ENCODE measurements at regions not wholly inside any gene's neighbourhood (a gene's known extent, or its start where the extent isn't known, plus 50 kb on each side); places are given as distances from the start of the nearest gene placed in this dataset.
"Not testable (repeated sequence)": the region's sequence is repeated elsewhere in the genome, so short reads cannot be mapped to it uniquely, and the experiment has no call there.

DNA sequence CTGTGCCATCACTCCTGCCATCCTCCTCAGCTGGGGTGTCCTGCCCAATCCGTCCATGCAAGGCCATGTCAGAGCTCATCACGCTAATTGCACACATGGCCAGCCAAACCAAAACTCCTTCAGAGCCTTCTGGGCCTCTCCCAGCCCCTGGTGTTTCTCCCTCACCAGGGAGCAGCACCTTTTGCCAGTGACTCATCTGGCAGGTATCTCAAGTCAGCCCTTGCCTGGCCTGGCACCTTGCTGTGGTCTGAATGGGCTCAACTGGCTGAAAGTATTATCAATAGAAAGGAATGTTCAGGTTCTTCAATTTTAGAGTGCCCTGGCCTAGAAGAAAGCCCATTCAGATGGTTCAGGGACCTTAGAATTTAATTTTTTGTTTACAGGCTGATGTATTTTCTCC is 235.0 kb downstream of the POTEH start:
- not testable (repeated sequence) for H3K36me3 Mint-ChIP-seq (ENCODE audit: low read depth); H3K27ac Mint-ChIP-seq; H3K9me3 ChIP-seq (ENCODE audit: control insufficient read depth, low read length); H3K27ac ChIP-seq (ENCODE audit: low read depth, low read length); DNase-seq; H3K27me3 ChIP-seq (ENCODE audit: control insufficient read depth, insufficient read depth, low read length, poor library complexity, severe bottlenecking); H3K27me3 Mint-ChIP-seq (ENCODE audit: insufficient read depth); H3K4me3 Mint-ChIP-seq; H3K4me1 Mint-ChIP-seq; H3K4me3 ChIP-seq (ENCODE audit: low read length); H3K9ac ChIP-seq (ENCODE audit: extremely low read depth, low read length, poor library complexity, severe bottlenecking); H3K4me1 ChIP-seq (ENCODE audit: control insufficient read depth, insufficient read depth, low read length); H3K36me3 ChIP-seq (ENCODE audit: control insufficient read depth, insufficient read depth, low read length)
- peaks cover 20% of the 10 kb centered on the region for H3K9me3 Mint-ChIP-seq
- WGBS, 2 experiments (ENCODE audit: insufficient coverage in 1 of 2, insufficient read length in 1 of 2): no CpG with 5 or more reads among the region's 2 CpGs

DNA sequence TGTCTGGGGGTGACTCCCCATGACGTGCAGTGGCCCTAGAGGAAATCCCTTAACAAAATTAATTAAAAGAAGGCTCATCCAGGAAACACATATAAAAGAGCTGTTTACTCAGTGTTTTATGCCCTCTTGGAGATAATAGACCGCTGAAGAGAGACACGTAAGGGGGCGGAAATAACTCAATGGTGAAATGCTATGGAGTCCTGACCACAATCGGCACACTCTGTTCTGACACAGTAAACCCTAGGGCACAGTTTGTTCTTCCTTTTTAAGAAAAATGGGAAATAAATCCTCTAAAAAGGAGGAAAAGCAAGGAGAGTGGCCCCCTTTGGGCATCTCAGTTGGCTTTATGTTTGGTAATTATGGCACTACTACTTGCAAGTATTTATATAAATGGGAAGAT is 237.3 kb downstream of the POTEH start:
- H3K4me3 Mint-ChIP-seq; H3K36me3 Mint-ChIP-seq (ENCODE audit: low read depth); H3K4me1 ChIP-seq (ENCODE audit: control insufficient read depth, insufficient read depth, low read length); H3K9ac ChIP-seq (ENCODE audit: extremely low read depth, low read length, poor library complexity, severe bottlenecking); H3K4me3 ChIP-seq (ENCODE audit: low read length); H3K4me1 Mint-ChIP-seq; DNase-seq; H3K36me3 ChIP-seq (ENCODE audit: control insufficient read depth, insufficient read depth, low read length); H3K27ac Mint-ChIP-seq; H3K27me3 ChIP-seq (ENCODE audit: control insufficient read depth, insufficient read depth, low read length, poor library complexity, severe bottlenecking); H3K27ac ChIP-seq (ENCODE audit: low read depth, low read length); H3K27me3 Mint-ChIP-seq (ENCODE audit: insufficient read depth); H3K9me3 ChIP-seq (ENCODE audit: control insufficient read depth, low read length): not testable (repeated sequence)
- 73 to 100% methylated on average over 1 to 4 of the region's 5 CpGs for WGBS, 2 experiments (ENCODE audit: insufficient coverage in 1 of 2, insufficient read length in 1 of 2)
- H3K9me3 Mint-ChIP-seq: peaks cover 10% of the 10 kb centered on the region
